ENCODE measurements at regions not wholly inside any gene's neighbourhood (a gene's known extent, or its start where the extent isn't known, plus 50 kb on each side); places are given as distances from the start of the nearest gene placed in this dataset.

DNA sequence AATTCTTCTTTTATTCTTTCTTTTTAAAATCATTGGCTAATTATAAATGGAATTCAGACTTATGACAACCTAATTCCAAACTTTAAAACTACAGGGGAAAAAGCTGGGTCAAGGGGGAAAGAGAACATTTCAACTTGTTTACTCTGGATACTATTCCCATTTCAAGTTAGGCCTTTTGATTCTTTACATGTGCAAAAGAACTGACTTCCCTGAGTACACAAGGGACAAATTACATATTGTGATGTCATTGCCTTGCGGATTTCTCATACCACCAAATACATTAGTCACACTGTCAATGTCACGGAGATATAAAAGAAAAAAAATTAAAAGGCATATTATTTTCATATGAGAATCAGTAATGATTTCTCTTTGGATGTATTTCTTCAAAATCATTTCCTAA, 96.5 kb upstream of the TBX18 start:
- TF ChIP-seq, protein P1, sequence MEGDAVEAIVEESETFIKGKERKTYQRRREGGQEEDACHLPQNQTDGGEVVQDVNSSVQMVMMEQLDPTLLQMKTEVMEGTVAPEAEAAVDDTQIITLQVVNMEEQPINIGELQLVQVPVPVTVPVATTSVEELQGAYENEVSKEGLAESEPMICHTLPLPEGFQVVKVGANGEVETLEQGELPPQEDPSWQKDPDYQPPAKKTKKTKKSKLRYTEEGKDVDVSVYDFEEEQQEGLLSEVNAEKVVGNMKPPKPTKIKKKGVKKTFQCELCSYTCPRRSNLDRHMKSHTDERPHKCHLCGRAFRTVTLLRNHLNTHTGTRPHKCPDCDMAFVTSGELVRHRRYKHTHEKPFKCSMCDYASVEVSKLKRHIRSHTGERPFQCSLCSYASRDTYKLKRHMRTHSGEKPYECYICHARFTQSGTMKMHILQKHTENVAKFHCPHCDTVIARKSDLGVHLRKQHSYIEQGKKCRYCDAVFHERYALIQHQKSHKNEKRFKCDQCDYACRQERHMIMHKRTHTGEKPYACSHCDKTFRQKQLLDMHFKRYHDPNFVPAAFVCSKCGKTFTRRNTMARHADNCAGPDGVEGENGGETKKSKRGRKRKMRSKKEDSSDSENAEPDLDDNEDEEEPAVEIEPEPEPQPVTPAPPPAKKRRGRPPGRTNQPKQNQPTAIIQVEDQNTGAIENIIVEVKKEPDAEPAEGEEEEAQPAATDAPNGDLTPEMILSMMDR (conservative IDR thresholded peaks at IDR 0.05 in 1 of 2, IDR thresholded peaks at IDR 0.05 in 1 of 2; ENCODE audit: extremely low read depth in 1 of 2, insufficient read depth in 1 of 2, low read depth in 1 of 2, low read length in 2 of 2), result no peak
- no peak for TF ChIP-seq EZH2 (IDR thresholded peaks at IDR 0.05; ENCODE audit: borderline replicate concordance, low read length)
